Anterior cingulate cortex (tissue), 58 donors: ENCODE measurements at regions not wholly inside any gene's neighbourhood (a gene's known extent, or its start where the extent isn't known, plus 50 kb on each side); places are given as distances from the start of the nearest gene placed in this dataset.

Experiments used
- DNase-seq, 58 donors: peaks; one replicate each; lab custom pipeline; 2025; lab: John Stamatoyannopoulos, UW

- DNase-seq = no peak
These were observed 232.8 kb upstream of the DIO3 start for GRCh38 chr14:101328412-101329028.

DNA sequence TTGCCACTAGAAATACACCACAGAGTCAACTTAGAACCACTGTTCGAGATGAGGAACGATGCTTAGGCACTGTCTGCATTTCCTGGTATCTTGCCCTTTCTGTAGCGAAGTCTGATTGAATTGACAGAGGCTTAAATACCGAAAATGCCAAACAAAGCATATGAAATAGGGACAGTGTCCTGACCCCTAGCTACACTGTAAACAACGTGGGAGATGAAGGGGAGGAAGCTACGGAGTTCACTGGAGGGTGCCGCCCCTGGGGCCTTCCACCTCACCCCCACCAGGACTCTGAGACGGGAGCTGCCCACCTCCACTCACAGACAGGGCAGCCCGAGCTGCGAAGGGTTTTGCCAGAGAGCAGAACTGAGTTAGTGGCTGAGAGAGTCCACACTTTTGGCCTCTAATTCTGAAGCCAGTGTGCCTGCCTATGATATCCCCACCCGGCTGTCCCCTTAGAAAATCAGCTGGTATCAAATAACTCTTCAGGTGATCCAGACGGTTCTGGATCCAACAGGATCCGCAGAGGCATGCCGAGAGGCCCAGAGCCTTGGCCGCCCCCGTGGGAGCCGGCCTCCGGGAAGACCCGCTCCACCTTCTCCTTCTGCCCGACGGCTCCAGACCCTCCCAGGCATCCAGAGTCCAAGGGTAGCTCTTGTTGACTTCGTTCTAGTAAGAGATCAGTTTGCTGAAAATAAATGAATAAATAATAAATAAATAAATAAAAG, 230.7 kb upstream of the DIO3 start:
- DNase-seq = no peak

DNA sequence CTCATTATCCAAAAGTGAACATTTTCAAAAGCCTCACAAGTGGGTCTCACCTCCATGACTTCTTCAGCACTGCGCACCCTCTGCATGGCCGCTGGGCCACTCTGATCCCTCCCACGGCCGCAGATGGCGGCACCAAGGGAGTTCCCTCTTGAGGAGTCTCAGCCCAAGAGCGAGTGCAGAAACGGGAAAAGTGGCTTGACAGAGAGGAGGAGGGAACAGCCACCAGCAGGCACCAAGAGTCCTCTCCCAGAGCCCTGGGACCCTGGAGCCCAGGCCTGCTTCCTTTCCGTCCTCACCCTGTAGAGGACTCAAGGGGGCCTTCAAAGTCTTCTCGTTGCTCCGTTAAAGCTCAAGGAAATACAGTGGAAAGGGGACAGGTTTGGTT, 230.2 kb upstream of the DIO3 start:
- no peak for DNase-seq

- no peak for DNase-seq
These were observed 229.6 kb upstream of the DIO3 start for GRCh38 chr14:101331661-101332169.

GRCh38 chr14:101332281-101332680, 229.0 kb upstream of the DIO3 start:
- no peak for DNase-seq

- DNase-seq = no peak
These were observed 227.7 kb upstream of the DIO3 start for GRCh38 chr14:101333335-101334280.

DNA sequence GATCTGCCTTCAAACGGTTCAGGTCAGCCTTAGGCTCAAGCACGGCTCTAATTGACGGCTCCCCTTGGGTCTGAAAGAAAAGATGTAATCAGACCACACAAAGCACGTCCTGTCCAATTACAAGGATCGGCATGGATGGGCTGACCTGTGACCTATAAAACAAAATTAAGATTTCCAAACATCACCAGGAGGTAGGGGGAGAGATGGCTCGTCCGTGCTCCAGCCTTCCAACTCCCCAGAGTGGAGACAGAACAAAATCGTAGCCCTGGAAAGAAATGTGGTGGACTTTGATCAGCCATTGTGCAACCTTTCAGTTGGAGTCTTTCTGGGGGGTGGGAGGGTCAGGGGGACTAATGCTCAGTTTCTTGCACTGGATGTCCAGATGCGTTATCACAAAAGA, 226.6 kb upstream of the DIO3 start:
- DNase-seq = no peak

- peak in 8 of 58 donors; percentile 15 to 70 (median 22) for DNase-seq
These were observed 226.1 kb upstream of the DIO3 start for GRCh38 chr14:101335061-101335661.

GRCh38 chr14:101336183-101336582, 225.1 kb upstream of the DIO3 start:
- DNase-seq = no peak

DNA sequence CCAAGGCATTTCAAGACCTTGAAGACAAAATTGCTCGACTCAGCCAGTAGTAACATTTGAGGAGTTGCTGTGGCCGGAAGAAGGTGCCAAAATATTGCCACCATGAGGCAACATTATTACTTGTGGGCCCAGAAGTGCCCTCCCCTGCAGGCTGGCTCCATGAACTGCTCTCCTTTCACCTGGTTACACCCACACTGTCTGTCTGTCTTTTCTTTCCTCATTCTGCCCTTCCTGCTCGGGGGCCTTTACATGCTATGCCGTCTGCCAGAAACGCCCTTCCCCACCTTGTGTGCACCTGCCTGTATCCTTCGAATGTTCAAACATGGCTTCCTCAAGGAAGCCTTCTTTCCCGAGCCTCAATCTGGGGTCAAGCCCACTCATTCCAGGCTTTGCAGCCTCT, 224.2 kb upstream of the DIO3 start:
- no peak for DNase-seq

DNA sequence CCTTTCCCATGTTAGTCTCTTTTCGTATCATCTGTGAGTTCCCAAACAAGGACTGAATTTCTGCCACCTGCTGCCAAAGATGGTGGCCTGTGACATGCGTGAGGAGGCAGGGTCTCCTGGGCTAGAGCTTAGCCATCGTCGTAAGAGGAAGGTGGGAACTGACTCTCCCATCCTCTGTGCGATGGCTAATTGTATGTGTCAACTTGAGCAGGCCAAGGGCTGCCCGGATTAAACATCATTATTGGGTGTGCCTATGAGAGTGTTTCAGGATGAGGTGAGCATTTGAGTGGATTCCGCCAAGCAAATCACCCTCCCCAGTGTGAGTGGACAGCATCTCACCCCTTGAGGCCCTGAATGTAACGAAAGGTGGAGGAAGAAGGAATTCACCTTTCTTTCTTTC, 220.7 kb upstream of the DIO3 start:
- no peak for DNase-seq

- no peak for DNase-seq
These were observed 213.2 kb upstream of the DIO3 start for GRCh38 chr14:101347893-101348777.

- no peak for DNase-seq
These were observed 212.2 kb upstream of the DIO3 start for GRCh38 chr14:101349108-101349507.

DNA sequence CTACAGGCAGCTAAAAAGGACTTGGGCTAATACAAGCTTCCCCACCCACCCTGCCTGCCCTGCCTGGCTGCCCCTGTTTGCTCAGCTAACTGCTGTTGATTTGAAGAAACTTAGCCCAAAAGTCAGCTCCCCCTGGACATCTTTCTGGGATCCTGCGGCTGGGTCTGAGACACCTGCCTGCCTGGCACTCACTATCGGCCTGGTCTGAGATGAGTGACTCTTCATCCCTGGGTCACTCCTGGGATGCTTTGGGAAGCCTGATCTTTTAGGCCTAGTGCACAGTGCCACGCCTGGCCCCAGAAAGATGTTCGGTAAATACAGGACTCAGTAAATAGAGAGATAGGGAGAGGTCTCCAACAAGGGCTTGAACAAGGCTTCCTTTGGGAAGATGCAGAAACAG, 211.3 kb upstream of the DIO3 start:
- no peak for DNase-seq

GRCh38 chr14:101350691-101351090, 210.6 kb upstream of the DIO3 start:
- DNase-seq = no peak

- DNase-seq = no peak
These were observed 210.1 kb upstream of the DIO3 start for GRCh38 chr14:101351146-101351545.

GRCh38 chr14:101351769-101352168, 209.5 kb upstream of the DIO3 start:
- no peak for DNase-seq

DNA sequence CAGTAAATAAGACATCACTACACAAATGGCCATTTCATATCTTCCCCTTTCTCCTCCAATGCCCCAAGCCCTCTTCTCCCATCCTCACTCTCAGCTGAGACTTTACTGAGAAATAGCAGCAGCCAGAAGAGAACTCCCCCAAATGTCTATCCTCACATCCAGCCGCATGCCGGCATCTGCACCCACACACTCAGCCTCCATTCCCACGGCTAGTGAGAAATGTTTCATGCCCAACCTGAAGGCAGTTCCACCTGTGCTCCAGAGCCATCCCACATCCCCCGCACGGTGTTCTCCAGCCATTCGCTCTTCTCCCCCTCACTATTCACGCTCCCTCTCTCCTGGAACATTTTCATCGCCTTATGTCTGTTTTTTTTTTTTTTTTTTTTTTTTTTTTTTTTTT, 208.7 kb upstream of the DIO3 start:
- DNase-seq = peak in 10 of 58 donors; percentile 4 to 58 (median 32)

DNA sequence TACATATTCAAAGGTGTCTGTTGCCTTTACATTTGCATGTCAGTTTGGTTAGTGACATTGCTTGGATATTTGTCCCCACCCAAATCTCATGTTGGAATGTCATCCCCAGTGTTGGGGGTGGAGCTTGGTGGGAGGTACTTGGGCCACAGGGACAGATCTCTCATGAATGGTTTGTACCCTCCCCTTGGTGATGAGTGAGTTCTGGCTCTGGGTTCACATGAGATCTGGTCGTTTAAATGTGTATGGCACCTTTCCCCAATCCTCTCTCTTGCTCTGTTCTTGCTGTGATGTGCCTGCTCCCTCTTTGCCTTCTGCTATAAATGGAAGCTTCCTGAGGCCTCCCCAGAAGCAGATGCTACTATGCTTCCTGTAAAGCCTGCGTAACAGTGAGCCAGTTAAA, 207.9 kb upstream of the DIO3 start:
- DNase-seq = no peak

DNA sequence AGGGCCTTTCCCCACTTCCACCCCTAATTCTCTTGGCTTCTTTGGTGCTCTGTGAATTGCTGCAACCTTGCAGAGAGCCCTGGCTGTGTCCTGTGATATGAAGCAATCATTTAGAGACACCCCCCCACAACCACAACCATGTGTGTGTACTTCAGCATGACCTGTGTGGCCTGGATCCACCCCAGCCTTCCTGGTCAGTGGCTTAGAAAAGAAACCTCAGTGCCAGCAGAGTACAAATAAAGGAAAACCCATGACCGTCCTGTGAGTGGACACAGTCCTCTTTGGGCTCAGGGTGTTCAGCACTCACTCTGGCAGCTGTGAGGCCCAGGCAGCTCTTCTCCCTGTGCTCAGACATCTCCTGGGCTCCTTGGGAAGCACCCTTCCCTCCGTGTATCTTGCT, 206.6 kb upstream of the DIO3 start:
- DNase-seq = no peak
